Vagina (tissue), 2 donors: ENCODE measurements at regions not wholly inside any gene's neighbourhood (a gene's known extent, or its start where the extent isn't known, plus 50 kb on each side); places are given as distances from the start of the nearest gene placed in this dataset.

ENCODE experiments used
- POLR2A ChIP-seq, 2 donors: fragments of 450-650 bp; IDR thresholded peaks; one replicate each; pipeline ENCODE4 v1.6.1; 2017; ENCODE audit warnings: antibody characterized with exemption in 2 of 2, mild to moderate bottlenecking in 2 of 2, moderate library complexity in 2 of 2
- POLR2AphosphoS5 ChIP-seq, 2 donors: sonication (generic); formaldehyde crosslinking; IDR thresholded peaks; one replicate each; pipeline ENCODE4 v1.9.0; 2017; ENCODE audit warnings: antibody characterized with exemption in 2 of 2, mild to moderate bottlenecking in 2 of 2, low read depth in 1 of 2; ENCODE audit not compliant: insufficient read depth in 1 of 2
- TF ChIP-seq, protein P1 (sequence below), 3 experiments: fragments of 450-650 bp in 2 of 3; fragments of 200-600 bp in 1 of 3; sonication (generic) in 1 of 3; IDR thresholded peaks; one replicate each; pipeline ENCODE4 v1.5.1; 2017 to 2019; ENCODE audit warnings: antibody characterized with exemption in 3 of 3, mild to moderate bottlenecking in 2 of 3, moderate library complexity in 2 of 3

DNA sequence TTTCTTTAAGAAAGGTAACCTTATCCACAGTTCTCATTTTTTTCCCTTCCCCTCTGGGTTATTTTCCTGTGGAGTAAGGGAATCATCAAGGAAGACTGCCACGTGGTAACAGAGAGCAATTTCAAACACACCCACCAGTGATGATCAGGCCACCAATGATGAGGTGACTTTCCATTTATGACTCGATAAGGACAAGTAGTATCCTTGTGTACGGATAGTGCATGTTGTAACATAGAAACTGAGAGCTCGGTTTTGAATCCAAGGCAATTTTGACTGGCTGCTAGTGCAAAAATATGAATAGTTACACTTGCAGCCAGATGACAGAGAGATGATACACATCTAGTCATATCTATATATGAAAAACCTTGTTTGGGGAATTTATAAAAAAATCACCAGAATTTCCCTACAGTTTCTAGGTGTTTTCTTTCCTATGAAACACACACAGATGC lies 143.6 kb upstream of the TCF4 start:
- TF ChIP-seq, protein P1, sequence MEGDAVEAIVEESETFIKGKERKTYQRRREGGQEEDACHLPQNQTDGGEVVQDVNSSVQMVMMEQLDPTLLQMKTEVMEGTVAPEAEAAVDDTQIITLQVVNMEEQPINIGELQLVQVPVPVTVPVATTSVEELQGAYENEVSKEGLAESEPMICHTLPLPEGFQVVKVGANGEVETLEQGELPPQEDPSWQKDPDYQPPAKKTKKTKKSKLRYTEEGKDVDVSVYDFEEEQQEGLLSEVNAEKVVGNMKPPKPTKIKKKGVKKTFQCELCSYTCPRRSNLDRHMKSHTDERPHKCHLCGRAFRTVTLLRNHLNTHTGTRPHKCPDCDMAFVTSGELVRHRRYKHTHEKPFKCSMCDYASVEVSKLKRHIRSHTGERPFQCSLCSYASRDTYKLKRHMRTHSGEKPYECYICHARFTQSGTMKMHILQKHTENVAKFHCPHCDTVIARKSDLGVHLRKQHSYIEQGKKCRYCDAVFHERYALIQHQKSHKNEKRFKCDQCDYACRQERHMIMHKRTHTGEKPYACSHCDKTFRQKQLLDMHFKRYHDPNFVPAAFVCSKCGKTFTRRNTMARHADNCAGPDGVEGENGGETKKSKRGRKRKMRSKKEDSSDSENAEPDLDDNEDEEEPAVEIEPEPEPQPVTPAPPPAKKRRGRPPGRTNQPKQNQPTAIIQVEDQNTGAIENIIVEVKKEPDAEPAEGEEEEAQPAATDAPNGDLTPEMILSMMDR (IDR thresholded peaks at IDR 0.05): no peak
- TF ChIP-seq POLR2AphosphoS5 (IDR thresholded peaks at IDR 0.05; ENCODE audit: insufficient read depth in 1 of 2, low read depth in 1 of 2) (no peak), POLR2A (IDR thresholded peaks at IDR 0.05) (no peak)
